BLaER1 (cell line): ENCODE measurements at regions not wholly inside any gene's neighbourhood (a gene's known extent, or its start where the extent isn't known, plus 50 kb on each side); places are given as distances from the start of the nearest gene placed in this dataset.
"Not testable (repeated sequence)": the region's sequence is repeated elsewhere in the genome, so short reads cannot be mapped to it uniquely, and the experiment has no call there.

Source experiments
- H3K27ac ChIP-seq: shearing (Covaris generic); formaldehyde crosslinking; 2 replicates; pipeline ENCODE4 v1.8.1; 2022
- H3K27me3 ChIP-seq: shearing (Covaris generic); formaldehyde crosslinking; 2 replicates; pipeline ENCODE4 v1.8.1; 2022
- H3K36me3 ChIP-seq: shearing (Covaris generic); formaldehyde crosslinking; 2 replicates; pipeline ENCODE4 v1.8.1; 2022
- H3K4me1 ChIP-seq: shearing (Covaris generic); formaldehyde crosslinking; 2 replicates; pipeline ENCODE4 v1.8.1; 2022
- H3K4me2 ChIP-seq: shearing (Covaris generic); formaldehyde crosslinking; 2 replicates; pipeline ENCODE4 v1.8.1; 2022
- H3K4me3 ChIP-seq: shearing (Covaris generic); formaldehyde crosslinking; 2 replicates; pipeline ENCODE4 v1.8.1; 2022
- H3K9ac ChIP-seq: shearing (Covaris generic); formaldehyde crosslinking; 2 replicates; pipeline ENCODE4 v1.8.1; 2022
- H3K9me3 ChIP-seq: shearing (Covaris generic); formaldehyde crosslinking; 2 replicates; pipeline ENCODE4 v1.8.1; 2022
- H4K20me1 ChIP-seq: shearing (Covaris generic); formaldehyde crosslinking; 2 replicates; pipeline ENCODE4 v1.8.1; 2022
- Cebpa-rat ChIP-seq: shearing (Covaris generic); IDR thresholded peaks from 2 replicates; pipeline ENCODE4 v1.8.1; 2022

DNA sequence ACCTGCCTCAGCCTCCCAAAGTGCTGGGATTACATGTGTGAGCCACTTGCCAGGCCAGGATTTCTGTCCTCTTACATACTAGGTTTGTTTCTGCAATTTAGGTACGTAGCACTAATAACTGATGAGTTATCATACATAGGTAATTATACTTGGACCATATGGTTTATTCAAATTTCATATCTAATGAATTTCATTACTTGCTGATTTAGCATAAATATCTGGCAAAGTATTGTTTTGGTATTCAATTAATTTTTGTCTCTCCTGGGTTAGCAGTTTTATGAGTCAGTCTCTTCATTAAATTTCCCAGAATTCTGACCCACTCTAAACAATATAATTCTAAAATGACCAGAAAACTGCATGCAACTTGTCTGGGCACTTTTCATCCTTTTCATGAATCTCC is 2146.5 kb downstream of the TP53TG3F start:
- H3K36me3 ChIP-seq: no peaks in the 10 kb centered on the region
- no peaks in the 10 kb centered on the region for H3K27me3 ChIP-seq
- H4K20me1 ChIP-seq: no peaks in the 10 kb centered on the region
- TF ChIP-seq Cebpa-rat: no peak
- H3K9me3 ChIP-seq: no peaks in the 10 kb centered on the region
- H3K9ac ChIP-seq: no peak overlapping the region
- no peak overlapping the region for H3K27ac ChIP-seq
- H3K4me2 ChIP-seq: no peak overlapping the region
- no peaks in the 10 kb centered on the region for H3K4me1 ChIP-seq
- no peak overlapping the region for H3K4me3 ChIP-seq

DNA sequence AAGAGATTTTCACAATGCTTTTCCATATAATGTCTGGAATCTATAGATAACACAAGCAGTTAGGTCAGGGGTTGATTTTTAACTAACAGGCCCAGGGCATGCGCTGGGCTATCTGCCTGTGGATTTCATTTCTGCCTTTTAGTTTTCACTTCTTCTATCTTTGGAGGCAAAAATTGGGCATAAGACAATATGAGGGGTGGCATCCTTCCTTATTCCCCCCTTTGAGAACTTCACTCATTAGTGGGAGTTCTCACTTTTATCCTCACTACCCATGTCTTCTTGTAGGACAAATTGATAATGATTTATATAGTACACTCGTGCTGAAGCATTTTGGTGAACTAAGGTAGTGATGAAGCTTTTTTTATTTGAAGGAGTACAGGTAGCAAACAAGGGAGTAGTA is 2155.5 kb downstream of the TP53TG3F start:
- H3K36me3 ChIP-seq, H3K4me3 ChIP-seq, H3K27me3 ChIP-seq, H3K9ac ChIP-seq, H3K4me2 ChIP-seq, H3K4me1 ChIP-seq, H3K27ac ChIP-seq, H4K20me1 ChIP-seq: not testable (repeated sequence)
- H3K9me3 ChIP-seq: peaks cover 40% of the 10 kb centered on the region

DNA sequence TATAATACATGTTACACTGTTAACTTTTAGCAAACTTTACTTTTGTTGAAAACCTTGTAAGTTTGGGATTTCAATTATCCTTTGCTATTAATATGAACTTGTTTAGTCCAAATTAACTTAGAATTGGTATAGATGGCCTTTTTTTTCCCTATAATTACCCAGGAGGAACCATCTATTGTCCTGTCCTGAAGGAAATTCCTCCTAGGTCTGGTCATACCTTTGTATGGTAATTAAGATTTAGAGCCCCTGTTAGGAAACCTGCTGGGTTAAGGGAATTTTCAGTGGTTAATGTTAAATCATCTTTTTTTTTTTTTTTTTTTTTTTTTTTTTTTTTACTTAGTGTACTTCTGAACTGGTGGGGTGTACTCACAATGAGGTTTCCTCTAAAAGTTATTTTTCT is 2159.8 kb downstream of the TP53TG3F start:
- not testable (repeated sequence) for H3K36me3 ChIP-seq, H3K27me3 ChIP-seq, H4K20me1 ChIP-seq, H3K4me1 ChIP-seq, H3K27ac ChIP-seq, H3K4me2 ChIP-seq, H3K4me3 ChIP-seq, H3K9ac ChIP-seq
- H3K9me3 ChIP-seq: peaks cover 60% of the 10 kb centered on the region

- Histone ChIP-seq H3K9me3 (peaks cover 13% of the 10 kb centered on the region), H3K4me1 (peaks cover under 1% of the 10 kb centered on the region; the same call in 1 of the 2 replicates), H4K20me1 (no peaks in the 10 kb centered on the region), H3K4me2 (no peak overlapping the region), H3K9ac (no peak overlapping the region), H3K4me3 (no peak overlapping the region), H3K36me3 (no peaks in the 10 kb centered on the region), H3K27me3 (no peaks in the 10 kb centered on the region), H3K27ac (no peak overlapping the region)
- no peak for TF ChIP-seq Cebpa-rat
These were observed 2166.6 kb downstream of the TP53TG3F start for GRCh38 chr16:35626041-35626440.

DNA sequence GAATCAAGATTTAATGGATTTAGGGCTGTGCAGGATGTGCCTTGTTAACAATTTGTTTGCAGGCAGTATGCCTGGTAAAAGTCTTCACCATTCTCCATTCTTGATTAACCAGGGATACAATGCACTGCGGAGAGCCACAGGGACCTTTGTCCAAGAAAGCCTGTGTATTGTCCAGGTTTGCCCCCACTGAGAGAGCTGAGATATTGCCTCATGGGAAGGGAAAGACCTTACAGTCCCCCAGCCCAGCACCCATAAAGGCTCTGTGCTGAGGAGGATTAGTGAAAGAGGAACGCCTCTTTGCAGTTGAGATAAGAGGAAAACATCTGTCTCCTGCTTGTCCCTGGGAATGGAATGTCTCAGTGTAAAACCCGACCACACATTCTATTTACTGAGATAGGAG is 2169.6 kb downstream of the TP53TG3F start:
- H3K27ac ChIP-seq: no peak overlapping the region
- peaks cover 14% of the 10 kb centered on the region for H3K4me1 ChIP-seq
- H4K20me1 ChIP-seq: no peaks in the 10 kb centered on the region
- H3K36me3 ChIP-seq: no peaks in the 10 kb centered on the region
- no peaks in the 10 kb centered on the region for H3K9me3 ChIP-seq
- TF ChIP-seq Cebpa-rat: no peak
- H3K9ac ChIP-seq: no peak overlapping the region
- H3K4me3 ChIP-seq: no peak overlapping the region
- no peaks in the 10 kb centered on the region for H3K27me3 ChIP-seq
- H3K4me2 ChIP-seq: no peak overlapping the region

- Histone ChIP-seq H3K9me3 (no peaks in the 10 kb centered on the region), H3K4me3 (no peak overlapping the region)
- no peak for TF ChIP-seq Cebpa-rat
These were observed 2172.0 kb downstream of the TP53TG3F start for GRCh38 chr16:35631261-35631945.

GRCh38 chr16:35636480-35637230 is 2177.2 kb downstream of the TP53TG3F start:
- no peak overlapping the region for H3K4me3 ChIP-seq
- H3K27me3 ChIP-seq: no peaks in the 10 kb centered on the region
- no peaks in the 10 kb centered on the region for H4K20me1 ChIP-seq
- H3K4me2 ChIP-seq: peak overlapping the region; percentile 26; the same call in 1 of the 2 replicates
- no peak overlapping the region for H3K27ac ChIP-seq
- no peaks in the 10 kb centered on the region for H3K36me3 ChIP-seq
- peaks cover 19% of the 10 kb centered on the region for H3K4me1 ChIP-seq
- no peaks in the 10 kb centered on the region for H3K9me3 ChIP-seq
- TF ChIP-seq Cebpa-rat: no peak
- no peak overlapping the region for H3K9ac ChIP-seq

More at GRCh38 chr16:35631261-35631945, 2172.0 kb downstream of the TP53TG3F start:
- Histone ChIP-seq H3K27ac (no peak overlapping the region), H3K4me2 (peak overlapping the region; percentile 21), H3K36me3 (no peaks in the 10 kb centered on the region), H4K20me1 (no peaks in the 10 kb centered on the region), H3K27me3 (no peaks in the 10 kb centered on the region), H3K4me1 (peaks cover 15% of the 10 kb centered on the region), H3K9ac (no peak overlapping the region)

DNA sequence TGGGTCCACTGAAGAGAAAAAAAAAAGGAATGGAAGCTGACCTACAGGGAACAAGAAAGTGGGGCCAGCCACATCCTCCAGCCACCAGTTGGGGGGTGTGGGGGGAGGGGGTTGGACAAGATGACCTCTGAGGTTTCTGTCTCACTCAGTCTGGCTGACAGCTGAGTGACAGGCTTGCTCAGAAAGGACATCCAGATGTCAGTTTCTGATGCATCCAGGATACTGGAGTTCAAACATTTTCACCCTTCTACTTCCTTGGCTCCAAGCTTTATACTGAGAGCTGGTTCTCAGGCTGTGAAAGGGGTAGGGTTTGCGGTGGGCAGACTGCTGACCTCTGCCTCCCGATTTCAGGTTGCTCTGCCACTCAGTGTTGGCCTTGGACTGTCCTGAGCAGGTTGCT is 2178.3 kb downstream of the TP53TG3F start:
- Histone ChIP-seq H3K27ac (no peak overlapping the region), H4K20me1 (no peaks in the 10 kb centered on the region), H3K36me3 (no peaks in the 10 kb centered on the region), H3K4me3 (no peak overlapping the region), H3K27me3 (no peaks in the 10 kb centered on the region), H3K4me1 (peaks cover 11% of the 10 kb centered on the region), H3K4me2 (no peak overlapping the region), H3K9ac (no peak overlapping the region), H3K9me3 (no peaks in the 10 kb centered on the region)
- TF ChIP-seq Cebpa-rat: no peak

GRCh38 chr16:35639233-35640205 is 2180.1 kb downstream of the TP53TG3F start:
- Histone ChIP-seq H4K20me1 (no peaks in the 10 kb centered on the region), H3K9ac (no peak overlapping the region), H3K4me1 (peaks cover 11% of the 10 kb centered on the region), H3K4me3 (no peak overlapping the region), H3K36me3 (no peaks in the 10 kb centered on the region), H3K4me2 (no peak overlapping the region), H3K27ac (no peak overlapping the region), H3K9me3 (no peaks in the 10 kb centered on the region), H3K27me3 (no peaks in the 10 kb centered on the region)
- no peak for TF ChIP-seq Cebpa-rat
